Muscle of back (tissue), 3 donors: ENCODE measurements at regions not wholly inside any gene's neighbourhood (a gene's known extent, or its start where the extent isn't known, plus 50 kb on each side); places are given as distances from the start of the nearest gene placed in this dataset.
A peak's percentile ranks its signal among the peaks of the same experiment; 100 is the strongest.
"Not testable (repeated sequence)": the region's sequence is repeated elsewhere in the genome, so short reads cannot be mapped to it uniquely, and the experiment has no call there.

ENCODE experiments used
- DNase-seq, 3 donors: peaks; one replicate each; pipeline versions ENCODE4 v3.0.0 to v3.0.0-alpha.2; 2013

- not testable (repeated sequence) for DNase-seq
These were observed 183.0 kb downstream of the HACE1 start for GRCh38 chr6:104676679-104677078.

GRCh38 chr6:104675161-104675560, 184.6 kb downstream of the HACE1 start:
- not testable (repeated sequence) for DNase-seq

GRCh38 chr6:104673078-104673477, 186.6 kb downstream of the HACE1 start:
- DNase-seq, result not testable (repeated sequence)

- not testable (repeated sequence) for DNase-seq
These were observed 188.2 kb downstream of the HACE1 start for GRCh38 chr6:104671591-104671891.

GRCh38 chr6:104670834-104671590, 188.7 kb downstream of the HACE1 start:
- DNase-seq, result not testable (repeated sequence)

GRCh38 chr6:104669483-104669882, 190.2 kb downstream of the HACE1 start:
- DNase-seq, result no peak

GRCh38 chr6:104656235-104656634, 203.5 kb downstream of the HACE1 start:
- no peak for DNase-seq

DNA sequence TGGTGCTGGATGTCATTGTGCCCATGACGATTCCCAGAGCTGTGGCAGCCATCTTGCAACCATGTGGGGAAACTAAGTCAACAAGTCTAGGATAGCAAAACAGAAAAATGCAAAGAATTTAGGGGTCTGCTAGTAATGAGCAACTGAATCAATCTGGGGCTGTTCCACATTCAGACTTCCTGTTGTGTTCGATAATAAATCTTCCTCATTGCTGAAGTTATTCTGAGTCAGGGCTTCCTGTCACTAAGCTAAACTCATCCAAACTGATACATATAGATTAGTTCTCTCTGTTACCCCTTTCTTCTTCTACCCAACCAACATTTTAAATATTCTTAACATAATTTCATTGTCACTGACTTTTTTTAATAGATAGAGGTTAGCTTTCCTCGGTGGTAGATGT, 205.9 kb downstream of the HACE1 start:
- no peak for DNase-seq

- DNase-seq, result no peak
These were observed 211.4 kb downstream of the HACE1 start for GRCh38 chr6:104648347-104648746.

GRCh38 chr6:104644848-104645247, 214.9 kb downstream of the HACE1 start:
- no peak for DNase-seq

GRCh38 chr6:104642871-104643270, 216.8 kb downstream of the HACE1 start:
- peak in 1 of 3 donors; percentile 45 for DNase-seq

DNA sequence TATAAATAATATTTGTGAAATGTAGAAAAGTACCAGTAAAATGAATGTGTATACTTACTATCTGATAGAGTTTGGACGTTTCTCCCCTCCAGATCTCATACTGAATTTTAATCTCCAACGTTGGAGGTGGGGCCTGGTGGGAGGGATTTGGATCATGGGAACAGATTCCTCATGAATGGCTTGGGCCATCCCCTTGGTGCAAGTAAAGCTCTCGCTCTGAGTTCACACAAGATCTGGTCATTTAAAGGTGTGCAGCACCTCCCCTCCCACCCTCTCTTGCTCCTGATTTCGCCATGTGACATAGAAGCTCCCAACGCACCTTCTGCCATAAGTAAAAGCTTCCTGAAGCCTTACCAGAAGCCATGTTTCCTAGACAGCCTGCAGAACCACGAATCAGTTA, 219.0 kb downstream of the HACE1 start:
- no peak for DNase-seq

GRCh38 chr6:104640150-104640700, 219.5 kb downstream of the HACE1 start:
- DNase-seq, result peak in 1 of 3 donors; percentile 18

- DNase-seq, result peak in 1 of 3 donors; percentile 35
These were observed 220.1 kb downstream of the HACE1 start for GRCh38 chr6:104639668-104640067.

DNA sequence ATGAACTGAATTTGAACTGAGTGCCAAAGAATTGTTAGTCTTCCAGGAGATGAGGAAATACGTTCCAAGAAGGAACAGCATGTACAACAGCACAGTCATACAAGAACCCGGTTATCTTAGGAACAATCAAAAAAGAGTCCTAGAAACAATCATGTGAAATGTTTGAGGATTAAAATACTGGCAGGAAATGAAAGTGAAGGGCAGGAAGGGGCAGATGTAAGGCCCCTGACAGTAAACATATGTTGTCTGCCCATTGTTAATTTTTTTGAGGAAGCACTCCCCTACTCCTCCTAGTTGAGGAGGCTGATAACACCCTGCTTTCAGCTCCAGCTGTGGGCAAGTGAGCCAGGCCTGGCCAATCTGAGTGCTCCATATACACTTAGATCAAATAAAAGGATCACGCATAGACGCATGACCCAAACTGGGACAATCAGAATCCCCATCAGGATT, 220.9 kb downstream of the HACE1 start:
- peak in 1 of 3 donors; percentile 34 for DNase-seq

GRCh38 chr6:104633125-104633524, 226.6 kb downstream of the HACE1 start:
- peak in 1 of 3 donors; percentile 40 for DNase-seq

GRCh38 chr6:104632588-104632987, 227.1 kb downstream of the HACE1 start:
- DNase-seq, result no peak

DNA sequence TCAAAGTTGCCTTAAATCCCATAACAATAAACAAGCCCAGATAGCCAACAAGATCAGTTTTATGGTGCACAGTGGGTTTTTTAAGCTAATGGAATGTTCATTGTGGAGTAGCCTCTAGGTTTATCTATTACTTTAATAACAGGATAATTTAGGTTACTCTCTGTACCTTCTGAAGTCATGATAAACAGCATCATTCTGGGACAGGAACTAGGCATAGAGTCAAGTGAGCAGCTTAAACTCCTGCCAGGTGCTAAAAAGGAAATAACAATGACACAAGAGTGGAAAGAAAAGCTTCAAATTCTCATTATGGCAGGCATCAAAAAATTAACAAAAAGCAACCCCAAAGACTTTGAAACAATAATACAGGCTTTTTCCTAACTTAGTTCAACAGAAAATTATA, 228.8 kb downstream of the HACE1 start:
- no peak for DNase-seq

- no peak for DNase-seq
These were observed 229.2 kb downstream of the HACE1 start for GRCh38 chr6:104630522-104630921.

- DNase-seq, result no peak
These were observed 229.9 kb downstream of the HACE1 start for GRCh38 chr6:104629826-104630225.

- no peak for DNase-seq
These were observed 234.2 kb downstream of the HACE1 start for GRCh38 chr6:104625536-104625935.

- DNase-seq, result no peak
These were observed 236.5 kb downstream of the HACE1 start for GRCh38 chr6:104623052-104623690.

- no peak for DNase-seq
These were observed 238.3 kb downstream of the HACE1 start for GRCh38 chr6:104621396-104621795.
